IPS DF 4.7 (cell line): ENCODE measurements at regions not wholly inside any gene's neighbourhood (a gene's known extent, or its start where the extent isn't known, plus 50 kb on each side); places are given as distances from the start of the nearest gene placed in this dataset.

ENCODE experiments used
- DNase-seq: peaks from one replicate; pipeline ENCODE4 v3.0.0-alpha.2; 2013; ENCODE audit warnings: low spot score; ENCODE audit errors: extremely low read depth

DNA sequence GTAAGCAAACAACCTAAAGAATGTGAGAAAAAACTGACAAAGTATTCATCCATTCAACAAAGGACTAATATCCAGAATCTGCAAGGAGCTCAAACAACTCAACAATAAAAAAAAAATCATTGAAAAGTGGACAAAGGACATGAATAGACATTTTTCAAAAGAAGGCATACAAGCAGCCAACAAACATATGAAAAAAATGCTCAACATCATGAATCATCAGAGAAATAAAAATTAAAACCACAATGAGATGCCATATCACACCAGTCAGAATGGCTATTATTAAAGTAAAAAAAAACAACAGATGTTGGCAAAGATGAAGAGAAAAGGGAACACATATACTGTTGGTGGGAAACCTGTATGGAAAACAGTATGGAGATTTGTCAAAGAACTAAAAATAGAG lies 120.7 kb upstream of the ADGRL3 start:
- DNase-seq: no peak

DNA sequence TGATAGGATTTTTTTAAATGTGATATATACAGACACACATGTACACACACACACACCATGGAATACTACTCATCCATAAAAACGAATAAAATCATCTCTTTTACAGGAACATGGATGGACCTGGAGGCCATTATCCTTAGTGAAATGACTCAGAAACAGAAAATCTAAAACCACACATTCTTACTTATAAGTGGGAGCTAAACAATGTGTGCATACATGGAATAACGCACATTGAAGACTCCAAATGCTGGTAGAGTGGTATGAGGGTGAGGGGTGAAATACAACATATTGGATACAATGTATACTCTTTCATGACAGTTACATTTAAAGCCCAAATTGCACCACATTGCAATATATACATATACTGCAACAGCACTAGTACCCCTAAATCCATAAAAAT lies 120.2 kb upstream of the ADGRL3 start:
- no peak for DNase-seq

DNA sequence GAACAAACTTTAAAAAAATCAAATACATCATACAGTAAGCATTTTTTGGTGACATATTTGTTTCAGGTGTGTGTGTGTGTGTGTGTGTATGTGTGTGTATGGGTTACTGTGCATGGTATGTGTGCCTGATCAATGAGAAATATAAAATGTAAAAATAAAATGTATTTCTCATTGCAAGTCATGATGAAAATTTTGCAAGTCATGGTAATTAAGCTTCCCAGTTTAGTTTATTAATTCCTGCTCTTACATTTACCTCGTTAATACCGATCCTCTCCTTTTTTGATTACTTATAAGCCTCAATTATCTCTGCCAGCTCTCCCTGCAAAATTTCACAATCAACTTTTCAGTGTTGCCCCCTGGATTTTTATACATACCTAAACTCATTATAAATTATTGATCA lies 114.6 kb upstream of the ADGRL3 start:
- no peak for DNase-seq

DNA sequence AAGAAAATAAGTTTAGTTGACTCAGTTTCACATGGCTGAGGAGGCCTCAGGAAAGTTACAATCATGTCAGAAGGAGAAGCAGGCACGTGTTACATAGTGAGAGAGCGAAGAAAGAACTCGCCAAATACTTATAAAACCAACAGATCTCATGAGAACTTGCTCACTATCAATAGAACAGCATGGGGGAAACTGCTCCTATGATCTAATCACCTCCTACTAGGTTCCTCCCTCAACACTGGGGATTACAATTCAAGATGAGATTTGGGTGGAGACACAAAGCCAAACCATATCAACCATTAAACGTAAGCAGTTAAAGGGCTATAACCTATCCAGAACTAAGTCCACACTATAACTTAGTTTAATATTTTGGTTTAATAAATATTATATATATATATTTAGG lies 113.8 kb upstream of the ADGRL3 start:
- DNase-seq: no peak

DNA sequence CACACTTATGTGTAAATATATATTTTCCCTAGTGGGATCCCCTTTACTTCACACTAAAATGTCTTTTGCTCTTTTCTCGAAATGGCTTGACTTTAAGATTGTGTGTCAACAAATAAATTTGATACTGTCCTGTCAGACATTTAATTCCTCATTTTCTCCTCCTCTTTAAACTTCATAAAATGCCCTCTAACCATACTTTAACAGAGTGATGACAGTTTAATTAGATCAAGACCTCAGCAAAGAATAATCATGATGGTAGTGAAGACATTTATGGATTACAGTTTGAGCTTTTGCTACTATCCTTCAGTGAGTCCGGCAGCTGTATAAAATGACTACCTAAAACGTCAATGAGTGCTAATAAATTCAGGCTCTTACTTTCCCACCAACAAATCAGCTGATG lies 113.1 kb upstream of the ADGRL3 start:
- no peak for DNase-seq

DNA sequence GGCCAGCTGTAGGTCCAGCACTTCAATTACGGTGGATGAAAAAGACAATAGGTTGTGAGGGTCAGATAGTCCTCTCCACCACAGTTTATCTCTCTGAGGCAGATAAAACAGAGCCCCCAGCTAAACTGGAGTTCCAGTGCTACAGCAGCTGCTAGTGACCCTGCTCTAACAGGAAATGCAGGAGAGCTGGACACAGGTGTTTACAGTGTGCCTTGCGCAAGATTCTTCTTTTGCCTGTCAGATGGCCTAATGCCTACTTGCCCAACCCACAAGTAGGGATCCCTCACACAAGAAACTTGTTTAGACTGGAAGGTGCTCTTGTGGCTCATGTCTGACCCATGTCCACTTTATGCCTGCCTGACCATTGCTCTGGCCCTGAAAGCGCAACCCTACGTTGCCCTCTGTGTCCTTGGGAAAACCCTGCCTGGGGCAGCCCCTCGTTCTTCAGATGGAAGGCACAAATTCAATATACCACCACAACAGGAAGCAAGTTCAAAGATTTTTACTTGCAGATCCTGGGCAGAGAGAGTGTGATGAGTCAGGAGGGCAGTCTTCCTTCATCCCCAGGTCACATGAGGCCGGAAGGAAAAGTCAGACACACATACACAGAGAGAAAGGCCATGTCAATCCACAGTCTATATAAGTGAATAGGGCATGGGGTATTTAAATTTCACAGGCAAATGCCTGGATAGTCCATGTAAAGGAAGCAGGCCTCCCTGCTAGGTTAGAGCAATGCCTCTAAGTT lies 105.1 kb upstream of the ADGRL3 start:
- DNase-seq: no peak

DNA sequence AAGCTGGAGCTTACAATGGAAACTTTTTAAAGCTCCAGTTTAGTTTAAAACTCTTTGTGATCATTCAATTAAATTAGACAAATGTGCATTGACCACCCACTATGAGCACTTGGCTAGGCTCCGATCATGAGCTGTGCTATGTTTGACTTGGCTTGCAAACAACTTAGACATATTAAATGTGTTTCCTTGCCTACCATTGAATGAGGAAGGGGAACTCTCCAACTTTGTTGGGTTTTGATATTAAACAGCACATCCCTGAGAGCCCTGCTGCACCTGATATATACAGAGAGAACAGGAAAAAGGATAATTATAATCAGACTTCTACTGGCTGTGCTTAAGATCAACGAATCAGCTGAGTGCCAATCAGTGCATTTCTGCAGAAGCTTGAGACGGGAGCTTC lies 71.4 kb upstream of the ADGRL3 start:
- no peak for DNase-seq

DNA sequence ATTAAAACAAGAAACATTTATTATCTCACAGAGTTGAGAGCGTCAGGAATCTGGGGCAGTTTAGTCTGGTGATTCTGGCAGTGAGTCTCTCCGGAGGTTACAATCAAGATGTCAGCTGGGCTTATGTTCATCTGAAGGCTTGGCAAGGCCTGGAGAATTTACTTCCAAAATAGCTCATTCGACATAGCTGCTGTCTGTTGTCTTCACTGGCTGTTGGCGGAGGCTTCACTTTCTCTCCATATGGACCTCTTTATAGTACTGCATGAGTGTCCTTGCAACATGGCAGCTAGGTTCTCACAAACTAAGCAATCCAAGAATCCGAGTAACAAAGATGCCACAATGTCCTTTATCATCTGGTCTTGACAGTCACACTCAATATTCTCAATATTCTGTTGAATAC lies 70.2 kb upstream of the ADGRL3 start:
- no peak for DNase-seq

DNA sequence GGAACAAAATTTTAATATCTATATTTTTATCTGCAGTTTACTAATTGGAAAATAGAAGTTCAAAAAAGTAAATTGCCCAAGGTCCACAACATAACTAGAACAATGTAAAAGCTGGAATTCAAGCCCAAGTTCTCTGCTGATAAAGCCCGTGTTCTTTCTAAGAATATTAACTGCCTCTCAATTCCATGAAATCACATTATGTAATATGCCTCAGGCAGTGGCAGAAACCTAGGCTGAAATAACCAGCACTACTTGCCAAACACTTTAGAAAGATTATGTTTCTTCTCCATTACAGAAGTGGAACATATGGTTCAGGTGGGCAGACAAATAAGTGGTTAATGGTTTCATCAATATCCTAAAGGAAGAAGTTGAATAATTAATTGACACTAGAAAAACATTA lies 56.7 kb upstream of the ADGRL3 start:
- no peak for DNase-seq

DNA sequence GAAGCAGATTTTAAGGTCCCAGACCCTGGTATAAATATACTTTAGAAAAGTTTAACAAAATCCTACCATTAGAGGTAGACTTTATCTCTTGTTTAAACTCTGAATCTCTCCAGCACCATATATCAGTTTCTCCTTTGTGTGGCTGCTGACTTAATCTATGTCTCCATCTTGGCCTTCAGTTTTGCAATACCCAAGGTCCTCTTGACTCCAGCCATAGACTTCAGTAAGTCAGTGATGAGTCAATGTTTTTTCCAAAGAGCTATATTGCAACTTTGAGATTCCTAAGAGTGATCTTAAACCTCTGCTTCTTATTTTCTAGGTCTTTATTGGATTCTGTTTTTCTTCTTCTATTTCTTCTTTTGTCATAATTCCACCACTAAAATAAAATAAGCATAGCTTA lies 50.8 kb upstream of the ADGRL3 start:
- no peak for DNase-seq
